ENCODE measurements at regions not wholly inside any gene's neighbourhood (a gene's known extent, or its start where the extent isn't known, plus 50 kb on each side); places are given as distances from the start of the nearest gene placed in this dataset.

GRCh38 chr2:187079901-187080300, 230.9 kb upstream of the ZSWIM2 start:
- no CpG with 5 or more reads among the region's 5 CpGs for WGBS (ENCODE audit: insufficient coverage)
- H3K4me3 ChIP-seq (ENCODE audit: low read length), result no peak overlapping the region
- no peak overlapping the region for H3K27ac ChIP-seq (ENCODE audit: low read length)
- H3K9me3 ChIP-seq (replicated peaks; ENCODE audit: control insufficient read depth, low read depth, low read length), result peaks cover 3% of the 10 kb centered on the region
- peaks cover 2% of the 10 kb centered on the region for H3K4me1 ChIP-seq (ENCODE audit: control insufficient read depth, insufficient read depth, low read length)
- H3K36me3 ChIP-seq (ENCODE audit: control insufficient read depth, insufficient read depth, low read length), result no peaks in the 10 kb centered on the region
- H3K27me3 ChIP-seq (ENCODE audit: control insufficient read depth, insufficient read depth, low read length), result no peaks in the 10 kb centered on the region
- peak; percentile 83 for DNase-seq

GRCh38 chr2:187078297-187078696, 229.3 kb upstream of the ZSWIM2 start:
- H3K4me1 ChIP-seq (ENCODE audit: control insufficient read depth, insufficient read depth, low read length), result peaks cover 2% of the 10 kb centered on the region
- peaks cover 3% of the 10 kb centered on the region for H3K9me3 ChIP-seq (replicated peaks; ENCODE audit: control insufficient read depth, low read depth, low read length)
- DNase-seq, result no peak
- H3K4me3 ChIP-seq (ENCODE audit: low read length), result no peak overlapping the region
- 75% methylated on average over 1 of the region's 1 CpG for WGBS (ENCODE audit: insufficient coverage)
- no peaks in the 10 kb centered on the region for H3K36me3 ChIP-seq (ENCODE audit: control insufficient read depth, insufficient read depth, low read length)
- H3K27me3 ChIP-seq (ENCODE audit: control insufficient read depth, insufficient read depth, low read length), result no peaks in the 10 kb centered on the region
- no peak overlapping the region for H3K27ac ChIP-seq (ENCODE audit: low read length)

- H3K9me3 ChIP-seq (replicated peaks; ENCODE audit: control insufficient read depth, low read depth, low read length), result peaks cover 3% of the 10 kb centered on the region
- DNase-seq, result no peak
- no peaks in the 10 kb centered on the region for H3K36me3 ChIP-seq (ENCODE audit: control insufficient read depth, insufficient read depth, low read length)
- peaks cover 2% of the 10 kb centered on the region for H3K4me1 ChIP-seq (ENCODE audit: control insufficient read depth, insufficient read depth, low read length)
- no peaks in the 10 kb centered on the region for H3K27me3 ChIP-seq (ENCODE audit: control insufficient read depth, insufficient read depth, low read length)
- H3K4me3 ChIP-seq (ENCODE audit: low read length), result no peak overlapping the region
- WGBS (ENCODE audit: insufficient coverage), result no CpG with 5 or more reads among the region's 4 CpGs
- H3K27ac ChIP-seq (ENCODE audit: low read length), result peak overlapping the region; percentile 53
Observed at GRCh38 chr2:187075671-187076070, 226.7 kb upstream of the ZSWIM2 start.

GRCh38 chr2:187075199-187075635, 226.2 kb upstream of the ZSWIM2 start:
- peak; percentile 60 for DNase-seq

GRCh38 chr2:187058198-187058597, 209.2 kb upstream of the ZSWIM2 start:
- H3K9me3 ChIP-seq (replicated peaks; ENCODE audit: control insufficient read depth, low read depth, low read length), result no peaks in the 10 kb centered on the region
- no peaks in the 10 kb centered on the region for H3K4me1 ChIP-seq (ENCODE audit: control insufficient read depth, insufficient read depth, low read length)
- no peaks in the 10 kb centered on the region for H3K36me3 ChIP-seq (ENCODE audit: control insufficient read depth, insufficient read depth, low read length)
- no peak for DNase-seq
- H3K27me3 ChIP-seq (ENCODE audit: control insufficient read depth, insufficient read depth, low read length), result no peaks in the 10 kb centered on the region
- H3K27ac ChIP-seq (ENCODE audit: low read length), result no peak overlapping the region
- H3K4me3 ChIP-seq (ENCODE audit: low read length), result no peak overlapping the region

More at GRCh38 chr2:187075199-187075635, 226.2 kb upstream of the ZSWIM2 start:
- no peak overlapping the region for H3K4me3 ChIP-seq (ENCODE audit: low read length)
- 47% methylated on average over 2 of the region's 4 CpGs for WGBS (ENCODE audit: insufficient coverage)
- H3K36me3 ChIP-seq (ENCODE audit: control insufficient read depth, insufficient read depth, low read length), result no peaks in the 10 kb centered on the region
- H3K9me3 ChIP-seq (replicated peaks; ENCODE audit: control insufficient read depth, low read depth, low read length), result peaks cover 3% of the 10 kb centered on the region
- H3K27me3 ChIP-seq (ENCODE audit: control insufficient read depth, insufficient read depth, low read length), result no peaks in the 10 kb centered on the region
- peaks cover 2% of the 10 kb centered on the region for H3K4me1 ChIP-seq (ENCODE audit: control insufficient read depth, insufficient read depth, low read length)
- H3K27ac ChIP-seq (ENCODE audit: low read length), result peak overlapping the region; percentile 53

GRCh38 chr2:187057466-187057865, 208.5 kb upstream of the ZSWIM2 start:
- WGBS (ENCODE audit: insufficient coverage), result 100% methylated on average over 1 of the region's 1 CpG
- no peaks in the 10 kb centered on the region for H3K36me3 ChIP-seq (ENCODE audit: control insufficient read depth, insufficient read depth, low read length)
- no peak for DNase-seq
- no peaks in the 10 kb centered on the region for H3K9me3 ChIP-seq (replicated peaks; ENCODE audit: control insufficient read depth, low read depth, low read length)
- H3K4me3 ChIP-seq (ENCODE audit: low read length), result no peak overlapping the region
- H3K27ac ChIP-seq (ENCODE audit: low read length), result no peak overlapping the region
- no peaks in the 10 kb centered on the region for H3K27me3 ChIP-seq (ENCODE audit: control insufficient read depth, insufficient read depth, low read length)
- no peaks in the 10 kb centered on the region for H3K4me1 ChIP-seq (ENCODE audit: control insufficient read depth, insufficient read depth, low read length)

GRCh38 chr2:187056416-187057334, 207.7 kb upstream of the ZSWIM2 start:
- Histone ChIP-seq H3K9me3 (replicated peaks; ENCODE audit: control insufficient read depth, low read depth, low read length) (no peaks in the 10 kb centered on the region), H3K36me3 (ENCODE audit: control insufficient read depth, insufficient read depth, low read length) (no peaks in the 10 kb centered on the region), H3K4me1 (ENCODE audit: control insufficient read depth, insufficient read depth, low read length) (no peaks in the 10 kb centered on the region), H3K27me3 (ENCODE audit: control insufficient read depth, insufficient read depth, low read length) (no peaks in the 10 kb centered on the region), H3K4me3 (ENCODE audit: low read length) (no peak overlapping the region), H3K27ac (ENCODE audit: low read length) (no peak overlapping the region)
- WGBS (ENCODE audit: insufficient coverage), result no CpG with 5 or more reads among the region's 4 CpGs
- DNase-seq, result no peak

GRCh38 chr2:187055463-187055862, 206.5 kb upstream of the ZSWIM2 start:
- Histone ChIP-seq H3K9me3 (replicated peaks; ENCODE audit: control insufficient read depth, low read depth, low read length) (no peaks in the 10 kb centered on the region), H3K27ac (ENCODE audit: low read length) (no peak overlapping the region), H3K4me3 (ENCODE audit: low read length) (no peak overlapping the region), H3K27me3 (ENCODE audit: control insufficient read depth, insufficient read depth, low read length) (no peaks in the 10 kb centered on the region), H3K4me1 (ENCODE audit: control insufficient read depth, insufficient read depth, low read length) (no peaks in the 10 kb centered on the region), H3K36me3 (ENCODE audit: control insufficient read depth, insufficient read depth, low read length) (no peaks in the 10 kb centered on the region)
- 56% methylated on average over 1 of the region's 1 CpG for WGBS (ENCODE audit: insufficient coverage)
- peak; percentile 29 for DNase-seq

GRCh38 chr2:187054501-187055319, 205.7 kb upstream of the ZSWIM2 start:
- DNase-seq, result no peak
- no peaks in the 10 kb centered on the region for H3K9me3 ChIP-seq (replicated peaks; ENCODE audit: control insufficient read depth, low read depth, low read length)
- H3K36me3 ChIP-seq (ENCODE audit: control insufficient read depth, insufficient read depth, low read length), result no peaks in the 10 kb centered on the region
- H3K4me1 ChIP-seq (ENCODE audit: control insufficient read depth, insufficient read depth, low read length), result no peaks in the 10 kb centered on the region
- no peaks in the 10 kb centered on the region for H3K27me3 ChIP-seq (ENCODE audit: control insufficient read depth, insufficient read depth, low read length)
- WGBS (ENCODE audit: insufficient coverage), result 94% methylated on average over 1 of the region's 5 CpGs
- no peak overlapping the region for H3K27ac ChIP-seq (ENCODE audit: low read length)
- H3K4me3 ChIP-seq (ENCODE audit: low read length), result no peak overlapping the region

- H3K27me3 ChIP-seq (ENCODE audit: control insufficient read depth, insufficient read depth, low read length), result no peaks in the 10 kb centered on the region
- H3K27ac ChIP-seq (ENCODE audit: low read length), result no peak overlapping the region
- no peaks in the 10 kb centered on the region for H3K4me1 ChIP-seq (ENCODE audit: control insufficient read depth, insufficient read depth, low read length)
- H3K36me3 ChIP-seq (ENCODE audit: control insufficient read depth, insufficient read depth, low read length), result no peaks in the 10 kb centered on the region
- H3K9me3 ChIP-seq (replicated peaks; ENCODE audit: control insufficient read depth, low read depth, low read length), result no peaks in the 10 kb centered on the region
- WGBS (ENCODE audit: insufficient coverage), result no CpG with 5 or more reads among the region's 1 CpG
- no peak overlapping the region for H3K4me3 ChIP-seq (ENCODE audit: low read length)
- no peak for DNase-seq
Observed at GRCh38 chr2:187051350-187051749, 202.4 kb upstream of the ZSWIM2 start.

Measured in muscle of leg (tissue), 3 donors.